Naive thymus-derived CD4-positive, alpha-beta T cell (primary cell): ENCODE measurements at regions not wholly inside any gene's neighbourhood (a gene's known extent, or its start where the extent isn't known, plus 50 kb on each side); places are given as distances from the start of the nearest gene placed in this dataset.

Experiments used
- ATAC-seq: fragments of 150-1000 bp; cut with Tn5 transposase; 2 replicates; pipeline ENCODE4 v1.10.0; 2021; ENCODE audit warnings: mild to moderate bottlenecking, moderate library complexity
- CTCF ChIA-PET: fragments of 350-600 bp; sonication (Branson Sonifier 250); formaldehyde crosslinking; loops from one replicate; lab custom pipeline; 2021; ENCODE audit warnings: antibody characterized with exemption; lab: Charles Lee
- POLR2A ChIA-PET: fragments of 350-600 bp; sonication (Branson Sonifier 250); formaldehyde crosslinking; loops from one replicate; lab custom pipeline; 2021; ENCODE audit warnings: antibody characterized with exemption, inconsistent platforms; lab: Charles Lee
- DNase-seq, 9 donors: peaks; one replicate each; pipeline versions ENCODE4 v3.0.0 to v3.0.0-alpha.2; 2020 to 2022; ENCODE audit warnings: mixed read lengths in 1 of 9
- H3K27ac ChIP-seq: one replicate; pipeline ENCODE4 v1.7.0; 2013; ENCODE audit warnings: mild to moderate bottlenecking, low read depth, low read length, moderate library complexity
- H3K27me3 ChIP-seq, 2 donors: one replicate each; pipeline ENCODE4 v1.7.0; 2013; ENCODE audit warnings: low read length in 2 of 2, mild to moderate bottlenecking in 2 of 2, moderate library complexity in 2 of 2; ENCODE audit not compliant: control insufficient read depth in 2 of 2, insufficient read depth in 2 of 2
- H3K36me3 ChIP-seq, 3 experiments: 1 replicate in 2 of 3; 2 replicates in 1 of 3; pipeline ENCODE4 v1.7.0; 2013; ENCODE audit warnings: low read length in 3 of 3, mild to moderate bottlenecking in 3 of 3, moderate library complexity in 1 of 3; ENCODE audit not compliant: insufficient read depth in 3 of 3, control insufficient read depth in 2 of 3
- H3K4me1 ChIP-seq, 2 donors: one replicate each; pipeline ENCODE4 v1.7.0; 2013; ENCODE audit warnings: low read length in 2 of 2, mild to moderate bottlenecking in 2 of 2, moderate library complexity in 1 of 2; ENCODE audit not compliant: control insufficient read depth in 2 of 2, insufficient read depth in 2 of 2
- H3K4me3 ChIP-seq: 2 replicates; pipeline ENCODE4 v1.7.0; 2013; ENCODE audit warnings: mild to moderate bottlenecking, low read length
- H3K9me3 ChIP-seq, 3 experiments: 1 replicate in 2 of 3; 2 replicates in 1 of 3; pipeline ENCODE4 v1.7.0; 2013; ENCODE audit warnings: low read length in 3 of 3; ENCODE audit not compliant: control insufficient read depth in 2 of 3
- H3K27ac Mint-ChIP-seq, 9 donors: one replicate each; pipeline ENCODE4 v1.8.0; 2020 to 2022; ENCODE audit warnings: mixed read lengths in 9 of 9, mild to moderate bottlenecking in 8 of 9, moderate library complexity in 5 of 9, inconsistent platforms in 2 of 9
- H3K27me3 Mint-ChIP-seq, 5 donors: one replicate each; pipeline ENCODE4 v1.8.0; 2021 to 2022; ENCODE audit warnings: mixed read lengths in 5 of 5, mild to moderate bottlenecking in 1 of 5
- H3K36me3 Mint-ChIP-seq, 5 donors: one replicate each; pipeline ENCODE4 v1.8.0; 2020 to 2022; ENCODE audit warnings: mixed read lengths in 5 of 5, mild to moderate bottlenecking in 3 of 5, inconsistent platforms in 1 of 5
- H3K4me1 Mint-ChIP-seq, 7 donors: one replicate each; pipeline ENCODE4 v1.8.0; 2020 to 2022; ENCODE audit warnings: mixed read lengths in 7 of 7, mild to moderate bottlenecking in 3 of 7, inconsistent platforms in 1 of 7
- H3K4me3 Mint-ChIP-seq, 10 donors: one replicate each; pipeline ENCODE4 v1.8.0; 2020 to 2022; ENCODE audit warnings: mild to moderate bottlenecking in 10 of 10, mixed read lengths in 10 of 10, moderate library complexity in 6 of 10, inconsistent platforms in 2 of 10
- H3K9me3 Mint-ChIP-seq, 11 donors: one replicate each; pipeline ENCODE4 v1.8.0; 2020 to 2022; ENCODE audit warnings: mixed read lengths in 11 of 11, mild to moderate bottlenecking in 4 of 11, inconsistent platforms in 1 of 11, moderate library complexity in 1 of 11
- intact Hi-C, 2 donors: fragments of 100-400 bp; cut with micrococcal nuclease; formaldehyde crosslinking; loops; one replicate each; pipeline ENCODE4 v1.15.1; 2023

GRCh38 chr15:61444585-61444984, 215.5 kb upstream of the RORA start:
- no peak overlapping the region for H3K4me3 ChIP-seq
- H3K36me3 ChIP-seq, result no peaks in the 10 kb centered on the region
- H3K4me3 Mint-ChIP-seq, result no peak overlapping the region
- no peaks in the 10 kb centered on the region for H3K27me3 ChIP-seq
- H3K9me3 ChIP-seq, result no peaks in the 10 kb centered on the region
- H3K9me3 Mint-ChIP-seq, result peaks cover 0 to 5% (median 0%) of the 10 kb centered on the region in 11 donors
- no peak for DNase-seq
- peaks cover 0 to 2% (median 0%) of the 10 kb centered on the region in 7 donors for H3K4me1 Mint-ChIP-seq
- H3K4me1 ChIP-seq, result no peaks in the 10 kb centered on the region
- no peak overlapping the region for H3K27ac Mint-ChIP-seq
- POLR2A ChIA-PET, result no interaction called here
- no peak for ATAC-seq
- no peak overlapping the region for H3K27ac ChIP-seq
- peaks cover 0 to 5% (median 0%) of the 10 kb centered on the region in 5 donors for H3K36me3 Mint-ChIP-seq
- CTCF ChIA-PET, result no interaction called here
- peaks cover 13 to 50% (median 30%) of the 10 kb centered on the region in 5 donors for H3K27me3 Mint-ChIP-seq
- intact Hi-C loops, result no loop called here

GRCh38 chr15:61442821-61443220, 213.7 kb upstream of the RORA start:
- Histone ChIP-seq H3K27ac (no peak overlapping the region), H3K27me3 (no peaks in the 10 kb centered on the region), H3K4me3 (no peak overlapping the region), H3K36me3 (no peaks in the 10 kb centered on the region), H3K9me3 (no peaks in the 10 kb centered on the region), H3K4me1 (no peaks in the 10 kb centered on the region)
- ATAC-seq (no peak), DNase-seq (no peak)
- intact Hi-C loops, result no loop called here
- ChIA-PET CTCF (no interaction called here), POLR2A (no interaction called here)
- Mint-ChIP-seq H3K36me3 (peaks cover 0 to 5% (median 0%) of the 10 kb centered on the region in 5 donors), H3K9me3 (peaks cover 0 to 5% (median 0%) of the 10 kb centered on the region in 11 donors), H3K4me3 (no peak overlapping the region), H3K4me1 (peaks cover 0 to 2% (median 0%) of the 10 kb centered on the region in 7 donors), H3K27me3 (peaks cover 18 to 47% (median 36%) of the 10 kb centered on the region in 5 donors), H3K27ac (no peak overlapping the region)

GRCh38 chr15:61441891-61442290, 212.8 kb upstream of the RORA start:
- no peak overlapping the region for H3K27ac ChIP-seq
- H3K36me3 ChIP-seq, result no peaks in the 10 kb centered on the region
- no peaks in the 10 kb centered on the region for H3K27me3 ChIP-seq
- Mint-ChIP-seq H3K36me3 (peaks cover 0 to 5% (median 0%) of the 10 kb centered on the region in 5 donors), H3K27me3 (peaks cover 18 to 43% (median 37%) of the 10 kb centered on the region in 5 donors), H3K4me1 (peaks cover 0 to 2% (median 0%) of the 10 kb centered on the region in 7 donors), H3K9me3 (peaks cover 0 to 5% (median 0%) of the 10 kb centered on the region in 11 donors), H3K4me3 (no peak overlapping the region), H3K27ac (no peak overlapping the region)
- no peak for DNase-seq
- intact Hi-C loops, result no loop called here
- no peak for ATAC-seq
- POLR2A ChIA-PET, result no interaction called here
- CTCF ChIA-PET, result no interaction called here
- no peaks in the 10 kb centered on the region for H3K4me1 ChIP-seq
- no peaks in the 10 kb centered on the region for H3K9me3 ChIP-seq
- no peak overlapping the region for H3K4me3 ChIP-seq

- no peak for ATAC-seq
- H3K4me1 ChIP-seq, result no peaks in the 10 kb centered on the region
- Mint-ChIP-seq H3K27ac (no peak overlapping the region), H3K36me3 (no peaks in the 10 kb centered on the region), H3K9me3 (peaks cover 0 to 1% (median 0%) of the 10 kb centered on the region in 11 donors), H3K4me3 (no peak overlapping the region), H3K4me1 (no peaks in the 10 kb centered on the region), H3K27me3 (peaks cover 12 to 20% (median 18%) of the 10 kb centered on the region in 5 donors)
- DNase-seq, result no peak
- ChIA-PET POLR2A (no interaction called here), CTCF (no interaction called here)
- intact Hi-C loops, result no loop called here
- H3K27me3 ChIP-seq, result no peaks in the 10 kb centered on the region
- H3K9me3 ChIP-seq, result no peaks in the 10 kb centered on the region
- H3K36me3 ChIP-seq, result no peaks in the 10 kb centered on the region
- no peak overlapping the region for H3K27ac ChIP-seq
- H3K4me3 ChIP-seq, result no peak overlapping the region
Observed at GRCh38 chr15:61426466-61426865, 197.4 kb upstream of the RORA start.

GRCh38 chr15:61425934-61426333, 196.8 kb upstream of the RORA start:
- Mint-ChIP-seq H3K27ac (no peak overlapping the region), H3K9me3 (peaks cover 0 to 1% (median 0%) of the 10 kb centered on the region in 11 donors), H3K27me3 (peaks cover 12 to 21% (median 16%) of the 10 kb centered on the region in 5 donors), H3K4me3 (no peak overlapping the region), H3K4me1 (no peaks in the 10 kb centered on the region), H3K36me3 (no peaks in the 10 kb centered on the region)
- Histone ChIP-seq H3K4me1 (no peaks in the 10 kb centered on the region), H3K4me3 (no peak overlapping the region), H3K9me3 (no peaks in the 10 kb centered on the region), H3K27me3 (no peaks in the 10 kb centered on the region), H3K36me3 (no peaks in the 10 kb centered on the region), H3K27ac (no peak overlapping the region)
- POLR2A ChIA-PET, result no interaction called here
- CTCF ChIA-PET, result no interaction called here
- no peak for ATAC-seq
- intact Hi-C loops, result no loop called here
- DNase-seq, result no peak

GRCh38 chr15:61422773-61423172, 193.7 kb upstream of the RORA start:
- H3K4me3 ChIP-seq, result no peak overlapping the region
- H3K4me1 ChIP-seq, result no peaks in the 10 kb centered on the region
- Mint-ChIP-seq H3K4me1 (no peaks in the 10 kb centered on the region), H3K36me3 (no peaks in the 10 kb centered on the region), H3K4me3 (no peak overlapping the region), H3K27me3 (peaks cover 14 to 25% (median 23%) of the 10 kb centered on the region in 5 donors), H3K9me3 (no peaks in the 10 kb centered on the region), H3K27ac (no peak overlapping the region)
- intact Hi-C loops, result no loop called here
- ATAC-seq, result no peak
- ChIA-PET POLR2A (no interaction called here), CTCF (no interaction called here)
- no peaks in the 10 kb centered on the region for H3K27me3 ChIP-seq
- H3K36me3 ChIP-seq, result no peaks in the 10 kb centered on the region
- no peak overlapping the region for H3K27ac ChIP-seq
- DNase-seq, result no peak
- no peaks in the 10 kb centered on the region for H3K9me3 ChIP-seq

- Histone ChIP-seq H3K36me3 (no peaks in the 10 kb centered on the region), H3K27ac (no peak overlapping the region), H3K9me3 (no peaks in the 10 kb centered on the region), H3K4me3 (no peak overlapping the region), H3K4me1 (no peaks in the 10 kb centered on the region), H3K27me3 (no peaks in the 10 kb centered on the region)
- intact Hi-C loops, result no loop called here
- no peak overlapping the region for H3K4me3 Mint-ChIP-seq
- ATAC-seq (no peak), DNase-seq (no peak)
- POLR2A ChIA-PET, result no interaction called here
- H3K27ac Mint-ChIP-seq, result no peak overlapping the region
- CTCF ChIA-PET, result no interaction called here
- peaks cover 13 to 26% (median 24%) of the 10 kb centered on the region in 5 donors for H3K27me3 Mint-ChIP-seq
- H3K36me3 Mint-ChIP-seq, result no peaks in the 10 kb centered on the region
- H3K9me3 Mint-ChIP-seq, result no peaks in the 10 kb centered on the region
- no peaks in the 10 kb centered on the region for H3K4me1 Mint-ChIP-seq
Observed at GRCh38 chr15:61421938-61422337, 192.8 kb upstream of the RORA start.
